ENCODE measurements at regions not wholly inside any gene's neighbourhood (a gene's known extent, or its start where the extent isn't known, plus 50 kb on each side); places are given as distances from the start of the nearest gene placed in this dataset.

DNA sequence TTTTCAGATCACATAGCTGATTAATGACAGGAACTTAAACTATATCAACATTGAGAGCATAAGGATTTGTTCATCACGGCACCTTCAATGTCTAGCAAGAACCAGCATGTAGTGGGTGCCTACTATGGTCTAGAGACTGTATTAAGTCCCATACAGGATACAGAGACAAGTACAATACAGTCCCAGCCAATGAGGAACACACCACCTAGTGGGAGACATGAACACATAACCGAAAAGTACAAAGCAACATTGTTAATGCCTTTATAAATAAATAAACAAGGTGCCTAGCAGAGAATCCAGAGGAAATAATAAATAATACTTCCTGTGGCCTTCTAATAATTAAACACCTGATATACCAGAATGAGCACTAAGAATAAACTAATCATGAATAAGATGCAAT is 87.7 kb upstream of the OPCML start (continued):
- no peak for TF ChIP-seq TRIM25 (IDR thresholded peaks at IDR 0.05; ENCODE audit: borderline replicate concordance)
- no peak for TF ChIP-seq CBFA2T2 (conservative IDR thresholded peaks at IDR 0.05)
- no peak for TF ChIP-seq CHD2 (IDR thresholded peaks at IDR 0.05; ENCODE audit: low read depth, low read length)
- no peak for TF ChIP-seq BRCA1 (IDR thresholded peaks at IDR 0.05)
- TF ChIP-seq BRCA1 (CRISPR knock-in tag; IDR thresholded peaks at IDR 0.05), result no peak
- no peak for TF ChIP-seq AFF4 (CRISPR knock-in tag; IDR thresholded peaks at IDR 0.05)
- TF ChIP-seq NCOA2 (IDR thresholded peaks at IDR 0.05; ENCODE audit: partially characterized antibody in 2 of 2), result no peak
